ENCODE measurements at regions not wholly inside any gene's neighbourhood (a gene's known extent, or its start where the extent isn't known, plus 50 kb on each side); places are given as distances from the start of the nearest gene placed in this dataset.

GRCh38 chr4:145231906-145232700 is 51.7 kb upstream of the OTUD4 start:
- no peak for DNase-seq

- no peak for DNase-seq
Observed at GRCh38 chr4:145230726-145231125, 50.3 kb upstream of the OTUD4 start.
